GM10266 (cell line): ENCODE measurements at regions not wholly inside any gene's neighbourhood (a gene's known extent, or its start where the extent isn't known, plus 50 kb on each side); places are given as distances from the start of the nearest gene placed in this dataset.
"Not testable (repeated sequence)": the region's sequence is repeated elsewhere in the genome, so short reads cannot be mapped to it uniquely, and the experiment has no call there.

Experiments used
- DNase-seq: peaks from one replicate; pipeline ENCODE4 v3.0.0; 2012; ENCODE audit errors: extremely low spot score
- TF ChIP-seq, protein P1 (sequence below): IDR thresholded peaks from 2 replicates; pipeline ENCODE4 v1.5.1; 2012; ENCODE audit warnings: mild to moderate bottlenecking, low read depth; ENCODE audit not compliant: control insufficient read depth, insufficient read depth; ENCODE audit errors: missing control alignments

DNA sequence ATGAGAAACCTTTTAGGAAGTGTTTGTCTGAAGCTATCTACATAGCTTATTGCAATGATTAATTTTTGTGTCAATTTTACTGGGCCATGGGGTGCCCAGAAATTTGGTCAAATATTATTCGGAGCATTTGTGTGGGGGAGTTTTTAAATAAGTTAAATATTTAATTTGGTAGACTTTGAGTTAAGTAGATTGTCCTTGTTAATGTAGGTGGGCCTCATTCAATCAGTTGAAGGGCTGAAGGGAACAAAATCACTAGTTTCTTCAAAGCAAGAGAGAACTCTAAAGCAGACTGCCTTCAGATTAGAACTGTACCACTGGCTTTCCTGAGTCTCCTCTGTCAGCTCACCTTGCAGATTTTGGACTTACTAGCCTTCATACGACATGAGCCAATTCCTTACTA is 1008.6 kb upstream of the ADAMTS5 start:
- TF ChIP-seq, protein P1, sequence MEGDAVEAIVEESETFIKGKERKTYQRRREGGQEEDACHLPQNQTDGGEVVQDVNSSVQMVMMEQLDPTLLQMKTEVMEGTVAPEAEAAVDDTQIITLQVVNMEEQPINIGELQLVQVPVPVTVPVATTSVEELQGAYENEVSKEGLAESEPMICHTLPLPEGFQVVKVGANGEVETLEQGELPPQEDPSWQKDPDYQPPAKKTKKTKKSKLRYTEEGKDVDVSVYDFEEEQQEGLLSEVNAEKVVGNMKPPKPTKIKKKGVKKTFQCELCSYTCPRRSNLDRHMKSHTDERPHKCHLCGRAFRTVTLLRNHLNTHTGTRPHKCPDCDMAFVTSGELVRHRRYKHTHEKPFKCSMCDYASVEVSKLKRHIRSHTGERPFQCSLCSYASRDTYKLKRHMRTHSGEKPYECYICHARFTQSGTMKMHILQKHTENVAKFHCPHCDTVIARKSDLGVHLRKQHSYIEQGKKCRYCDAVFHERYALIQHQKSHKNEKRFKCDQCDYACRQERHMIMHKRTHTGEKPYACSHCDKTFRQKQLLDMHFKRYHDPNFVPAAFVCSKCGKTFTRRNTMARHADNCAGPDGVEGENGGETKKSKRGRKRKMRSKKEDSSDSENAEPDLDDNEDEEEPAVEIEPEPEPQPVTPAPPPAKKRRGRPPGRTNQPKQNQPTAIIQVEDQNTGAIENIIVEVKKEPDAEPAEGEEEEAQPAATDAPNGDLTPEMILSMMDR = no peak
- DNase-seq = no peak

DNA sequence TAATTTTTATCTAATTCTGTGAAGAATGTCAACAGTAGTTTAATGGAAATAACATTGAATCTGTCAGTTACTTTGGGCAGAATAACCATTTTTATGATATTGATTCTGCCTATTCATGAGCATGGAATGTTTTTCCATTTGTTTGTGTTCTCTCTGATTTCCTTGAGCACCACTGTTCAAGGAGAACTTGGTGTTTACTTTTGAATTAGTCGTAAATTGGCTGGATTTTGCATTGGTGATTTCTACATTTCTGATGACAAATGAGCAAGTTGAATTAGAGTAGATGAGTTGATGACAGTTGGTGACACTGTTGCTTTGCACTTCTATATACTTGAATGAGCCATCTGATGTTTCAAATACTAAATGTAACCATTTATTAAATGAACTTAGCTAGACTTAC is 1007.3 kb upstream of the ADAMTS5 start:
- not testable (repeated sequence) for DNase-seq

DNA sequence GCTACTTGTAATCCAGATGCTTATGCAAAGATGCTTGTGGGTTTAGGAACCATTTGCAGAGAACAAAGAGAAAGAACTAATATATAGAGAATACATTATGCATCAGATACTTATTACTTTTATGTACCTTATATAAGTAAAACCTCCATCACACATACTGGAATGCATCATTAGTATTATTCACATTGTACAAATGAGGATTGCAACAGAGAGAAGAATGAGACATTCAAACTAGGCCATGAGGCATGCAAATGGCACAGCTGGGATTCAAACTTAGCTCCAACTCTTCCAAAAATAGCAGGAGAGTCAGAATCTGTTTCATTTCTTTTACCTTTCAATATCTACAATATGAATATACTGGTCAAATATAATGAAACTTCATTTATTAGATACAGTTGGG is 1001.4 kb upstream of the ADAMTS5 start:
- not testable (repeated sequence) for DNase-seq

DNA sequence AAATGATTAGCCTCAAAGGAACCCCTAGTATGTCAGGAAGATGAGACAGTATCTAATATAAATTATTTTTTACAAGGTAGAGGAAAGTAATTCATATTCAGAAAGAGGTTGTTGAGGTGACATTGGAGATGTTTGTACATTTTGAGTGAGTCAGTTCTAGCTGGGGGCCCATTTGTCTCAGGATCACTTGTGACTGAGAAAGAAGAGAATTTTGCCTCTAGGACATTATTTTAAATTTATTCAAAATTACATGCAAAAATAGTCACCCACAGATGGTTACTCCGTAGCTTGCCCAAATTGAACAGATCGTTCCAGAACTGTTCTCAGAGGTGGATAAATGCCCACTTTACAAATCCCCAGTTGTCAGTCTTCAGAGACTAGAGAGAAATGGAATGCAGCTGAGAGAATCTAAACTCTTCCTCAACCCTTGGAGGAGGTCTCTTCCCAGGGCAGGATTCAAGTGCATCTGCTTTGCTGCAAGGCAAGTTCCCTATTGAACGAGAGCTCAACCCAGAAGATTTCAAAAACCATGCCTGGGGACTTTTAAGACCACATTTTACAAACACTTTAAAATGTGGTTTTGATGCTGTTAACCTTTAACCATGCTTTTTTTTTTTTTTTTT is 987.8 kb upstream of the ADAMTS5 start:
- TF ChIP-seq, protein P1 = no peak

DNA sequence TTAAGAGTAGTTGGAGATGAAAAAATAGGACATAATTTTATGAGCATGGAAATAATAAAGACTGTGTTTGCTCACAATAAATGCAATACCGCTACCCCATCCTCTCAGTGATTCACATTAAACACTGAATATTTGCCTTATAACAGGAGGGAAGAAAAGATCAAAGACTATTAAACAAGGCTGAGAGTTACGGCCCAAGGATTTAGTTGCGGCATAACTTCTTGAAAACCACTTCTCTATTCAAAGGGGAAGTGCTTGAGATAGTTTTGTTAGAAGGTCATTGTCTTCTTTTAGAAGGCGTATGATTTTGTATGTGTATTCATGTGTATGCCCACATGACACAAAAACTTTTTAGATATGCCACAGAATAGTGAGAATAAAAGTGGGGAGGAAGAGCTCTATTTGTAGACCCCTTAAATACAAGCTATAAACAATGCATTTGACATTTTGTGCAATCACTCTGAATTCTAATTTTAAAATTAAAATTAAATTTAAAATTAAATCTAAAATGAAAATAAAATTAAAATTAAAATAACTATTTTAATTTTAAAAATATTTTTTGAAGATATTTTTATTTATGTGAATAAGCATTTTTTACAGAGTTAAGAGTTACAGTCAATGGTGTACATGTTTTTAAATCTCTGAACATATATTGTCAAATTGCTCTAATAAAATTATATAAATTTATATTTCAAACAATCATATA is 986.6 kb upstream of the ADAMTS5 start:
- TF ChIP-seq, protein P1 = no peak
- DNase-seq = no peak

More for the DNA sequence above, 987.8 kb upstream of the ADAMTS5 start:
- no peak for DNase-seq

DNA sequence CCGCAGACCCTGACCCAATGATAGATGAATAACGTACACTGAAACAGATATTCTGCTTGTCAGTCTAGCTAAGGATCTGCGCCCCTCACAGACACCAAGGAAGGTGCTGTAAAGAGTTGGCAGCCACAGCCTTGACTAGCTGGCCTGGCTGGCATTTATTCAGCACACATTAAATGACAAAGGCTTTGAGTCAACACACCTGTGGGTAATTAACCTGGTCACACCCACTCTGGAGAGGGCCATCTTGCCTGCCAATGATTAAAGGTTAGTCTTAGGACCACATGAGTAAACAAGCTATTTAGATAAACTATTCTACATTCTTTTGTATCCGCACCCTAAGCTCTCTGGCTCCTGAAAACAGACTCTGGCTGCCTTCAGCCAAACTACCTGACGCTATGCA is 982.2 kb upstream of the ADAMTS5 start:
- DNase-seq = not testable (repeated sequence)

DNA sequence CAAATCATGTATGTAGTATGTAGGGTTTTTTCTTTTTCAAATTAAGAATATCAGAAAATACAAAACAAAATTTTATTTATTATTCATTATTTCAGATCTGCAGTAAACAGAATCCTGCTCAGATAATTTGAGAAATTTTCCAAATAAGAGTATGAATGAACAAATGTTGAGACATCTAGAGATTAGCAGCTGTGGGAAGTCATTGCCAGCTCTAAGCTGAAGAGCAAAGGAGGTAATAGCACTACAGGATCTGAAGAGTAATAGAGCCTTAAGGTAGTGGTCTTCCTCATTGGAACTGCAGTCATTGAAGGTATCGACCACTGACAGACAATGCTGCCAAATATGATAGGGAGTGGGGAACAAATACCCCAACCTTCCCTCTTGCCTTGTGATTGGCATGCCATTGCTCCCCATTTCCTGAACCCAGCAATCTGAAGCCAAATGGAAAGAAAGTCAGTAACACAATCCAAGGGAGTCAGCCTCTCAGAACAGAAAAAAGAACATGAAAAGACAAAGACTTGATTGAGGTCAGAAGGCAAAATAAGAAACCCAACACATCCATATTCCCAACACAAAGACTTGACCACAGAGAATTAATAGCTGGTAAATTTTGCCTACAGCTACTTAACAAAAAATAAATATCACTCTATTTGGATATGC is 963.4 kb upstream of the ADAMTS5 start:
- not testable (repeated sequence) for DNase-seq

DNA sequence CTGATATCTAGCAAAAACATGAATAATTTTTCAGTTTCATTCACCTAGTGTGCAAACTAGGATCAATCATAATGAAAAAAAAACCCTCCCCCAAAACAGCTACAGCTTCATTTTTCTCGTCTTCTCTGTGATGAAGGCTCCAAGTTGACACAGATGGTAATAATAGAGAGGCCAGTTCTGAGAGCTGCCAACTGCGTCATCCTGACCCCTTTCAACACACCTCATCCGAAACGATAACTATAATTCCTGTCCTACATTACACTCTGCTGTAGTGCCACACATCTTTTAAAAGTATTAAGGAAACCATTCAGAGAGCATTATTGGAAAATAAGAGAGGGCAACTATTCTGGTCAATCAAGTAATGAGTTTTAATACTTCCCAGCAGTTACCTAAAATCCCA is 962.3 kb upstream of the ADAMTS5 start:
- not testable (repeated sequence) for DNase-seq

DNA sequence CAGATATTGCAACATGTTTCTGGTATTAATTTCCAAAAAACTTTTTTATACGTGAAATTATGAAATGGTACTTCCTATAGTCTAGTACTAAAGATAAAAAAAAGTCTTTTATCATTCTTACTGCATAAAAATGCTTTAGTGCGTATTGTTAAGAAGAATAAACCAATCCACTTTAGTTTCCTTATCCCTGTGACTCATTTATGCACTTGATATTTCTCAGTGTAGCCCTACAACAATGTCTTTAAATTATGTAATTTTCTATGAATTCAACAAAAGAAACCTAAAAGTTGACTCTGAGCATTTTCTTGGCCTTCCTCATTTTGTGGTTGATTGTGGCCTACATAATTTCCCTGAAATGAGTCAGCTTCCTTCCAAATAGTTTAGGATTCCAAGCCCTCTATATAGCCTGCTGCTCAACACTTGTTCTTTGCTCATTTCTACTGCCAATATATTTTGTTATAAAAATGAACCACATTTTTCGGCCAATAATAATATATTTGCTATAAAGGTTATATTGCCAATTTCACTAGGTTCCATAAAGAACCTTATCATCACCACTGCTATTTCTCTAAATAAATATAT is 961.7 kb upstream of the ADAMTS5 start:
- not testable (repeated sequence) for DNase-seq

DNA sequence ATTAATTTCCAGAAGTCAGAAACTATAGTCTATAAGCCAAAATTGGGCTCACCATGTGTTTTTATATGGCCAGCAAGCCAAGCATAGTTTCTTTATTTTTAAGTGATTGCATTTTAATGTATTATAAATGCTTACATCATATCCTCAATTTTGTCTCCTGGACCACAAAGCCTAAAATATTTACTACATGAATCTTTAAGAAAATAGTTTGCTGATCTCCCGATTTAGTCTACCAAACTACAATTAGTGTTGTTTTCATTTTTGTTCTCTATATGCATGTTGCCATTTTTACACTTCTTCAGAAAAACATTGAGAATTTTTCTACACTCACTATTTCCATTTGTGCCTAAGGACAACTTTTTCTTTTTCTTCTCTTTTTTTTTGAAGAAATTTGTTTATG is 954.5 kb upstream of the ADAMTS5 start:
- DNase-seq = not testable (repeated sequence)

DNA sequence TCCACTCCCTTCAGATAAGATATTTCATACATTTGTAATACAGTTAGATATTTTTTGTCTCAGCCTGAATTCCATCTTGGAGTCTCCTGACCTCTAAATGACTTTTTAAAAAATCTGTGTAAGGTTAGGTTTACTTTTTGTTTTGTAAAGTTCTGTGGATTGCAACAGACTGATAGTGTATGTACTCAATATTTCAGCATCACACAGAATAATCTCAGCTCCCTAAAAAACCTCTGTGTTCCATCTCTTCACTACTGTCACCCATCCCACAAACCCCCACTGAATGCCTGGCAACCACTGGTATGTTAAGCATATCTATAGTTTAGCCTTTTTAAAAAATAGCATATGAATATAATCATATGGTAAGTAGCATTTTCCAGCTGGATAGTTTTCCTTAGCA is 951.1 kb upstream of the ADAMTS5 start:
- not testable (repeated sequence) for DNase-seq

DNA sequence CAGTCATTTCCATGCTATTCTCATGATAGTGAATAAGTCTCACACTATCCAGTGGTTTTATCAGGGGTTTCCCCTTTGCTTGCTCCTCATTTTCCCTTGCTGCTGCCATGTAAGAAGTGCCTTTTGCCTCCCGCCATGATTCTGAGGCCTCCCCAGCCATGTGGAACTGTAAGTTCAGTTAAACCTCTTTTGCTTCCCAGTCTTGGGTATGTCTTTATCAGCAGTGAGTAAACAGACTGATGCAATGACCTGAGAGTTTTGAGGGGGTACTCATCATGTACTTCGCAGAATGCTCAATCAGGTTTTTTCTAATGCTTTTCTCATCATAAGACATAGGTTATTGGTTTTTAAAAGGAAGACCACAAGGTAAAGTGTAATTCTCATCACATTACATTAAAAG is 949.4 kb upstream of the ADAMTS5 start:
- not testable (repeated sequence) for DNase-seq

DNA sequence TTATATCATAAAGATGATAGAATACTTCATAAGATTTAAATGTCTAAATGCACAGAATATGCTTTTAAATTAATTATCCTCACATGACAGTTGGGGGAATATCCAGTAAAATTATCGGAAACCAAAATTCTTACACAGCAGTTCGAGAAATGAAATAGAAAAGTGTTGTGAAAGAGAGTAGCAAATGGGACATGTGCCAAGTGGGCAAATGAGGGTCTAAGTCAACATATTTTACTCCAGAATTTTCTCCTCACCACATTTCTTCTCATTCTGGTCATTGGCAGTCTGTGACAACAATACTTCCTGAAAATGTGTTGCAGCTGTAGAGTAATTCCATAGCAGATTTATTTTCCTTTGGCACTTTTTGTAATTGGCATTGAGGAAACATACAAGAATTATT is 945.2 kb upstream of the ADAMTS5 start:
- DNase-seq = not testable (repeated sequence)

DNA sequence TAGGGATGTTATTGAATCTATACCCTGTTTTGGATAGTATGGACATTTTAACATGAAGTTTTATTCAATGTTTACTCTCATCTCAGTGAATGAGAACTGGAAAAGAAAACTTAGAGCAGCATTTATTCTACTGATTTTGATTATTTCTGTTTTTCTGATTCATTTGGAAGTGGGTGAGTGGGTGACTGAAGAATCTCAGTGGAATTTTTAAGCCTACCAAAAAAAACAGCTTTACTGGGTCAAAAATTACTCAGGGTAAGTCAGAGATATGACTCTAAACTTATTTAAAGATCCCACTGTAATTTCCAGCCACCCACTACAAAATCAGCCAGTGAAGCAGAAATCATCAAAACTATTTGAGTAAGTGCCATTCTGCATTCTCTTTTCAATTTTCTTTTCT is 942.6 kb upstream of the ADAMTS5 start:
- DNase-seq = not testable (repeated sequence)

DNA sequence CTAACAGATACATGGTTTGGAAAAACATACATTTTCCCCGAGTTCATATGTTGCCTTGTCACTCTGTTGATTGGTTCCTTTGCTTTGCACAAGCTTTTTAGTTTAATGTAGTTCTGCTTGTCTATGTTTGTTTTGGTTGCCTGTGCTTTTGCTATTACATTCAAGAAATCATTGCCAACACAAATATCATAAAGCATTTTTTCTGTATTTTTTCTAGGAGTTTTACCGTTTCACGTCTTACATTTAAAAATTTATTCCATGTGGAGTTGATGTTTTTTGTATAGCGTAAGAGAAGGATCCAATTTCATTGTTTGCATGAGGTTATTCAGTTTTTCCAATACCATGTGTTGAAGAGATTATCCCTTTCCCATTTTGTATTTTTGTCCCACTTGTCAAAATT is 941.9 kb upstream of the ADAMTS5 start:
- not testable (repeated sequence) for DNase-seq

DNA sequence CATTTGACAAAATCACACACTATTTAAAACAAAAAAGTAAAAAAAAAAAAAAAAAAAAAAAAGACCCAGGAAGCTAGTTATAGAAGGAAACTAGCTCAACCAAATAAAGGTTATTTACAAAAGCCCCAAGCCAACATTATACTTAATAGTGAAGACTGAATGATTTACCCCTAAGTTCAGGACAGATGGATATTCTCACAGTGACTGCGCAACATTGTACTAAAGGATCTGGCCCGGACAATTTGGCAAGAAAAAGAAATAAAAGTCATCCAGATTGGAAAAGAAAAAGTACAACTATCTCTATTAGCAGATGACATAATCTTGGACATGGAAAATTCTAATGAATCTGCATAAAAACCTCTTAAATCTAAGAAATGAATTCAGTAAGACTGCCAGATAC is 936.0 kb upstream of the ADAMTS5 start:
- not testable (repeated sequence) for DNase-seq

DNA sequence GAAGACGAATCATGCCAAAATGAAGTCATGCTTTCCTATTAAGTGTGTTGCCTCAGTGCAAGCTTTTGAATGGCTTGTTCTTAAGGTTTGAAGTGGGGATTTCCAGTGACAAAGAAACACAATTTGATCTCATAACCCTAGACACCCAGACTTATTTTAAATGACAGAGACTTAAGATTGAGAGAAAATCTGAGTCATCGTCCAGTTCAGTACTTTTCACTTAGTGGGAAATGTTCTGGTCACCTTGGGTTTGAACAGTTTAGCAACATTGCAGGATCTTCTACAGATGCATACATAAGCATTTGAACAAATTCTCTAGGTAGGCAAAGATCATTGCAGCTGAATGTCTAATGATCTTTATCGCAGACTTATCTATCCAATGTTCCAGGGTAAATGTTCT is 926.7 kb upstream of the ADAMTS5 start:
- DNase-seq = not testable (repeated sequence)
